SK-N-SH treated with all-trans-retinoic acid at 6 μM for 48 hours (cell line): ENCODE measurements at regions not wholly inside any gene's neighbourhood (a gene's known extent, or its start where the extent isn't known, plus 50 kb on each side); places are given as distances from the start of the nearest gene placed in this dataset.

Experiments used
- ATAC-seq: fragments of 200-7000 bp; cut with Tn5 transposase; 3 replicates; pipeline ENCODE4 v1.9.1; 2020; ENCODE audit warnings: mild to moderate bottlenecking, moderate library complexity
- ARNTL ChIP-seq: fragments of 450-650 bp; formaldehyde crosslinking; IDR thresholded peaks from 2 replicates; pipeline ENCODE4 v1.5.0; 2020; ENCODE audit warnings: low read depth, mild to moderate bottlenecking, moderate library complexity, borderline replicate concordance
- BACH2 ChIP-seq: fragments of 250-450 bp; sonication (Bioruptor Pico); IDR thresholded peaks from 2 replicates; pipeline ENCODE4 v1.9.0; 2021; ENCODE audit warnings: mild to moderate bottlenecking, borderline replicate concordance
- CSDC2 ChIP-seq: fragments of 250-450 bp; sonication (Bioruptor Pico); IDR thresholded peaks from 2 replicates; pipeline ENCODE4 v1.5.0; 2020; ENCODE audit warnings: mild to moderate bottlenecking, moderate library complexity
- ESRRG ChIP-seq: fragments of 250-450 bp; sonication (Bioruptor Pico); IDR thresholded peaks from 2 replicates; pipeline ENCODE4 v1.6.1; 2021; ENCODE audit warnings: mild to moderate bottlenecking
- GLIS3 ChIP-seq: fragments of 250-450 bp; sonication (Bioruptor Pico); IDR thresholded peaks from 2 replicates; pipeline ENCODE4 v1.5.0; 2020; ENCODE audit warnings: mild to moderate bottlenecking, moderate library complexity
- ISL1 ChIP-seq: fragments of 250-450 bp; sonication (Bioruptor Pico); IDR thresholded peaks from 2 replicates; pipeline ENCODE4 v2.1.2; 2022; ENCODE audit warnings: mild to moderate bottlenecking, moderate library complexity
- OSR1 ChIP-seq: fragments of 250-450 bp; sonication (Bioruptor Pico); IDR thresholded peaks from 2 replicates; pipeline ENCODE4 v1.8.0; 2022; ENCODE audit warnings: moderate library complexity, mild to moderate bottlenecking, inconsistent platforms
- PPARA ChIP-seq: fragments of 250-450 bp; sonication (Bioruptor Pico); IDR thresholded peaks from 2 replicates; pipeline ENCODE4 v1.5.0; 2020; ENCODE audit warnings: mild to moderate bottlenecking, borderline replicate concordance
- RARB ChIP-seq: fragments of 250-450 bp; sonication (Bioruptor Pico); IDR thresholded peaks from 2 replicates; pipeline ENCODE4 v1.8.0; 2021; ENCODE audit warnings: mild to moderate bottlenecking, moderate library complexity
- TCF4 ChIP-seq: fragments of 250-450 bp; sonication (Bioruptor Pico); IDR thresholded peaks from 2 replicates; pipeline ENCODE4 v1.8.0; 2021; ENCODE audit warnings: mild to moderate bottlenecking, moderate library complexity, borderline replicate concordance
- TOX ChIP-seq: fragments of 250-450 bp; sonication (Bioruptor Pico); IDR thresholded peaks from 2 replicates; pipeline ENCODE4 v1.8.0; 2021; ENCODE audit warnings: mild to moderate bottlenecking, moderate library complexity, borderline replicate concordance
- ZC3H10 ChIP-seq: fragments of 250-450 bp; sonication (Bioruptor Pico); IDR thresholded peaks from 2 replicates; pipeline ENCODE4 v1.5.1; 2021; ENCODE audit warnings: mild to moderate bottlenecking, moderate library complexity
- ZFP30 ChIP-seq: fragments of 450-650 bp; formaldehyde crosslinking; IDR thresholded peaks from 2 replicates; pipeline ENCODE4 v1.5.0; 2022; ENCODE audit warnings: mild to moderate bottlenecking, moderate library complexity
- ZNF565 ChIP-seq: fragments of 450-650 bp; formaldehyde crosslinking; conservative IDR thresholded peaks from 2 replicates; pipeline ENCODE4 v1.5.0; 2020; ENCODE audit warnings: low read depth, mild to moderate bottlenecking, moderate library complexity
- ZNF70 ChIP-seq: fragments of 450-650 bp; formaldehyde crosslinking; IDR thresholded peaks from 2 replicates; pipeline ENCODE4 v1.5.0; 2020; ENCODE audit warnings: mild to moderate bottlenecking, moderate library complexity
- ZNF8 ChIP-seq: fragments of 450-650 bp; formaldehyde crosslinking; IDR thresholded peaks from 2 replicates; pipeline ENCODE4 v1.5.0; 2020; ENCODE audit warnings: mild to moderate bottlenecking, moderate library complexity
- TF ChIP-seq, protein P1 (sequence below): fragments of 250-450 bp; sonication (Bioruptor Pico); IDR thresholded peaks from 2 replicates; pipeline ENCODE4 v1.8.0; 2020; ENCODE audit warnings: mild to moderate bottlenecking, moderate library complexity, borderline replicate concordance
- TF ChIP-seq, protein P2 (sequence below): fragments of 250-450 bp; sonication (Bioruptor Pico); IDR thresholded peaks from 2 replicates; pipeline ENCODE4 v1.5.0; 2020; ENCODE audit warnings: mild to moderate bottlenecking, moderate library complexity
- TF ChIP-seq, protein P3 (sequence below): fragments of 250-450 bp; sonication (Bioruptor Pico); IDR thresholded peaks from 2 replicates; pipeline ENCODE4 v1.5.1; 2021; ENCODE audit warnings: mild to moderate bottlenecking, moderate library complexity
- TF ChIP-seq, protein P4 (sequence below): fragments of 250-450 bp; sonication (Bioruptor Pico); IDR thresholded peaks from 2 replicates; pipeline ENCODE4 v1.5.1; 2020; ENCODE audit warnings: low read depth, mild to moderate bottlenecking, moderate library complexity
- TF ChIP-seq, protein P5 (sequence below): fragments of 250-450 bp; sonication (Bioruptor Pico); IDR thresholded peaks from 2 replicates; pipeline ENCODE4 v1.8.0; 2021; ENCODE audit warnings: low read depth, mild to moderate bottlenecking, moderate library complexity, borderline replicate concordance

DNA sequence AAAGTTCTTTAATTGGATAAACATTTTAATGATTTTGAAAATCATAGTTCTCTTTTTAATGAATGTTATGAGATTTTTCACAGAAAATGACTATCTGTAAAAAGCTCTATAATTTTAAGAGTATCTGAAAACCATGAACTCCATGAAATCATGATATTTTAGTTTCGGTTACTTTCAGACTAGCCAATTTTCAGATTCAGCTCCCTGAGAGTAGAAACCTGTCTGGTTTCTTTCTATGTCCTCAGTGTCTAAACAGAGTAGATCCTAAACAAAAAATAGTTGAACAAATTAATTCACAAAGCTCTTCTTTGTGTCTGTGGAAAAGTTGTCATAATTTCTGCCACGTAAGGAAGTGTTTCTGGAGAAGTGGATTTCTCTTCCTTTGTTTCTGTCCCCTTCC is 1247.7 kb downstream of the NSUN3 start:
- ATAC-seq = no peak
- TF ChIP-seq ARNTL (CRISPR knock-in tag) = no peak
- TF ChIP-seq GLIS3 = no peak
- TF ChIP-seq ISL1 (CRISPR knock-in tag) = no peak
- TF ChIP-seq PPARA (CRISPR knock-in tag) = no peak
- no peak for TF ChIP-seq ZNF565 (CRISPR knock-in tag)
- no peak for TF ChIP-seq ZNF8 (CRISPR knock-in tag)
- TF ChIP-seq ZNF70 = no peak
- no peak for TF ChIP-seq RARB
- TF ChIP-seq, all 23 proteins: peak for 0

DNA sequence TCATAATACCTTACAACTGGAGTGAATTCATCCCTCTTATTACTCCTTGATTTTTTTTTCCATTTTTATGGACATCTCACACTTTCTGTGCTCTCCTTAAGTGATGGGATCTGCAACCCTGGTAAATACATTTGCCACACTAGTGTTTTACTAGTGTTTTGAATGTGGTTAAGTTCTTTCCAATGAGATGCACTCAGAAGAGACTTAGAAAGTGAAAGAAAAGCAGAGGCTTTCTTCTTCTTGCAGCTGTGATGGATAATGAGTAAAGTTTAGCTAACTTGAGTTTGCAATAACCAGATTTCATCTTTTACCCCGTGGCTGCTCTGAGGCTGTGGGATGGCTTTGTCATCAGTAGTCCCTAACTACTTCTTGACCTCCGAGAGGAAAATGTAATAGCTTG is 1248.4 kb downstream of the NSUN3 start:
- ATAC-seq = no peak
- no peak for TF ChIP-seq ZNF70
- TF ChIP-seq RARB = no peak
- no peak for TF ChIP-seq OSR1 (CRISPR knock-in tag)
- no peak for TF ChIP-seq PPARA (CRISPR knock-in tag)
- no peak for TF ChIP-seq ZFP30 (CRISPR knock-in tag)
- no peak for TF ChIP-seq TCF4 (CRISPR knock-in tag)
- no peak for TF ChIP-seq BACH2 (CRISPR knock-in tag)
- no peak for TF ChIP-seq ZNF565 (CRISPR knock-in tag)
- no peak for TF ChIP-seq ZNF8 (CRISPR knock-in tag)
- TF ChIP-seq, protein P1, sequence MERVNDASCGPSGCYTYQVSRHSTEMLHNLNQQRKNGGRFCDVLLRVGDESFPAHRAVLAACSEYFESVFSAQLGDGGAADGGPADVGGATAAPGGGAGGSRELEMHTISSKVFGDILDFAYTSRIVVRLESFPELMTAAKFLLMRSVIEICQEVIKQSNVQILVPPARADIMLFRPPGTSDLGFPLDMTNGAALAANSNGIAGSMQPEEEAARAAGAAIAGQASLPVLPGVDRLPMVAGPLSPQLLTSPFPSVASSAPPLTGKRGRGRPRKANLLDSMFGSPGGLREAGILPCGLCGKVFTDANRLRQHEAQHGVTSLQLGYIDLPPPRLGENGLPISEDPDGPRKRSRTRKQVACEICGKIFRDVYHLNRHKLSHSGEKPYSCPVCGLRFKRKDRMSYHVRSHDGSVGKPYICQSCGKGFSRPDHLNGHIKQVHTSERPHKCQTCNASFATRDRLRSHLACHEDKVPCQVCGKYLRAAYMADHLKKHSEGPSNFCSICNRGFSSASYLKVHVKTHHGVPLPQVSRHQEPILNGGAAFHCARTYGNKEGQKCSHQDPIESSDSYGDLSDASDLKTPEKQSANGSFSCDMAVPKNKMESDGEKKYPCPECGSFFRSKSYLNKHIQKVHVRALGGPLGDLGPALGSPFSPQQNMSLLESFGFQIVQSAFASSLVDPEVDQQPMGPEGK (CRISPR knock-in tag) = no peak
- no peak for TF ChIP-seq ZC3H10 (CRISPR knock-in tag)
- no peak for TF ChIP-seq ESRRG (CRISPR knock-in tag)
- TF ChIP-seq, protein P2, sequence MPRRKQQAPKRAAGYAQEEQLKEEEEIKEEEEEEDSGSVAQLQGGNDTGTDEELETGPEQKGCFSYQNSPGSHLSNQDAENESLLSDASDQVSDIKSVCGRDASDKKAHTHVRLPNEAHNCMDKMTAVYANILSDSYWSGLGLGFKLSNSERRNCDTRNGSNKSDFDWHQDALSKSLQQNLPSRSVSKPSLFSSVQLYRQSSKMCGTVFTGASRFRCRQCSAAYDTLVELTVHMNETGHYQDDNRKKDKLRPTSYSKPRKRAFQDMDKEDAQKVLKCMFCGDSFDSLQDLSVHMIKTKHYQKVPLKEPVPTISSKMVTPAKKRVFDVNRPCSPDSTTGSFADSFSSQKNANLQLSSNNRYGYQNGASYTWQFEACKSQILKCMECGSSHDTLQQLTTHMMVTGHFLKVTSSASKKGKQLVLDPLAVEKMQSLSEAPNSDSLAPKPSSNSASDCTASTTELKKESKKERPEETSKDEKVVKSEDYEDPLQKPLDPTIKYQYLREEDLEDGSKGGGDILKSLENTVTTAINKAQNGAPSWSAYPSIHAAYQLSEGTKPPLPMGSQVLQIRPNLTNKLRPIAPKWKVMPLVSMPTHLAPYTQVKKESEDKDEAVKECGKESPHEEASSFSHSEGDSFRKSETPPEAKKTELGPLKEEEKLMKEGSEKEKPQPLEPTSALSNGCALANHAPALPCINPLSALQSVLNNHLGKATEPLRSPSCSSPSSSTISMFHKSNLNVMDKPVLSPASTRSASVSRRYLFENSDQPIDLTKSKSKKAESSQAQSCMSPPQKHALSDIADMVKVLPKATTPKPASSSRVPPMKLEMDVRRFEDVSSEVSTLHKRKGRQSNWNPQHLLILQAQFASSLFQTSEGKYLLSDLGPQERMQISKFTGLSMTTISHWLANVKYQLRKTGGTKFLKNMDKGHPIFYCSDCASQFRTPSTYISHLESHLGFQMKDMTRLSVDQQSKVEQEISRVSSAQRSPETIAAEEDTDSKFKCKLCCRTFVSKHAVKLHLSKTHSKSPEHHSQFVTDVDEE (CRISPR knock-in tag) = no peak
- no peak for TF ChIP-seq TOX (CRISPR knock-in tag)
- TF ChIP-seq, protein P3, sequence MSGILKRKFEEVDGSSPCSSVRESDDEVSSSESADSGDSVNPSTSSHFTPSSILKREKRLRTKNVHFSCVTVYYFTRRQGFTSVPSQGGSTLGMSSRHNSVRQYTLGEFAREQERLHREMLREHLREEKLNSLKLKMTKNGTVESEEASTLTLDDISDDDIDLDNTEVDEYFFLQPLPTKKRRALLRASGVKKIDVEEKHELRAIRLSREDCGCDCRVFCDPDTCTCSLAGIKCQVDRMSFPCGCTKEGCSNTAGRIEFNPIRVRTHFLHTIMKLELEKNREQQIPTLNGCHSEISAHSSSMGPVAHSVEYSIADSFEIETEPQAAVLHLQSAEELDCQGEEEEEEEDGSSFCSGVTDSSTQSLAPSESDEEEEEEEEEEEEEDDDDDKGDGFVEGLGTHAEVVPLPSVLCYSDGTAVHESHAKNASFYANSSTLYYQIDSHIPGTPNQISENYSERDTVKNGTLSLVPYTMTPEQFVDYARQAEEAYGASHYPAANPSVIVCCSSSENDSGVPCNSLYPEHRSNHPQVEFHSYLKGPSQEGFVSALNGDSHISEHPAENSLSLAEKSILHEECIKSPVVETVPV (CRISPR knock-in tag) = no peak
- TF ChIP-seq, protein P4, sequence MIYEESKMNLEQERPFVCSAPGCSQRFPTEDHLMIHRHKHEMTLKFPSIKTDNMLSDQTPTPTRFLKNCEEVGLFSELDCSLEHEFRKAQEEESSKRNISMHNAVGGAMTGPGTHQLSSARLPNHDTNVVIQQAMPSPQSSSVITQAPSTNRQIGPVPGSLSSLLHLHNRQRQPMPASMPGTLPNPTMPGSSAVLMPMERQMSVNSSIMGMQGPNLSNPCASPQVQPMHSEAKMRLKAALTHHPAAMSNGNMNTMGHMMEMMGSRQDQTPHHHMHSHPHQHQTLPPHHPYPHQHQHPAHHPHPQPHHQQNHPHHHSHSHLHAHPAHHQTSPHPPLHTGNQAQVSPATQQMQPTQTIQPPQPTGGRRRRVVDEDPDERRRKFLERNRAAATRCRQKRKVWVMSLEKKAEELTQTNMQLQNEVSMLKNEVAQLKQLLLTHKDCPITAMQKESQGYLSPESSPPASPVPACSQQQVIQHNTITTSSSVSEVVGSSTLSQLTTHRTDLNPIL (CRISPR knock-in tag) = no peak
- TF ChIP-seq CSDC2 = no peak
- TF ChIP-seq, all 23 proteins: peak for 0

DNA sequence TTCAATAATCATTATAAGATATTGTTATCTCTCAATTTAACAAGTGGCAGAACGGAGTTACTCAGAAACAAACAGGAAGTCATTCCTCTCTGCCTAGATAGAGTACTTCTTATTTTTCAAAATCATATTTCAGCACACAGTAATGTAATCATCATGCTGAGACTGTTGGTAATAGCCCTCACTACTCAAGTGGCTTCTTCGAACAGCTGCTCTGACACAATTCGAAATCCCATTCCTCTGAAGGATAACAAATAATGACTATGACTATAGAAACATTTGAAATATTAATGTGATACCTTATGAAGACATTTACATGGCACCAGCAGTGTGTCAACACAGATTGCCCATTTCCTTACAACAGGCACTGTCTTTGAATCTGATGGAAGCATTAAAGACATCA is 1249.8 kb downstream of the NSUN3 start:
- TF ChIP-seq GLIS3 (no peak), OSR1 (CRISPR knock-in tag) (no peak), ZNF8 (CRISPR knock-in tag) (no peak)
- TF ChIP-seq, protein P5, sequence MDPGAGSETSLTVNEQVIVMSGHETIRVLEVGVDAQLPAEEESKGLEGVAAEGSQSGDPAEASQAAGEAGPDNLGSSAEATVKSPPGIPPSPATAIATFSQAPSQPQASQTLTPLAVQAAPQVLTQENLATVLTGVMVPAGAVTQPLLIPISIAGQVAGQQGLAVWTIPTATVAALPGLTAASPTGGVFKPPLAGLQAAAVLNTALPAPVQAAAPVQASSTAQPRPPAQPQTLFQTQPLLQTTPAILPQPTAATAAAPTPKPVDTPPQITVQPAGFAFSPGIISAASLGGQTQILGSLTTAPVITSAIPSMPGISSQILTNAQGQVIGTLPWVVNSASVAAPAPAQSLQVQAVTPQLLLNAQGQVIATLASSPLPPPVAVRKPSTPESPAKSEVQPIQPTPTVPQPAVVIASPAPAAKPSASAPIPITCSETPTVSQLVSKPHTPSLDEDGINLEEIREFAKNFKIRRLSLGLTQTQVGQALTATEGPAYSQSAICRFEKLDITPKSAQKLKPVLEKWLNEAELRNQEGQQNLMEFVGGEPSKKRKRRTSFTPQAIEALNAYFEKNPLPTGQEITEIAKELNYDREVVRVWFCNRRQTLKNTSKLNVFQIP (CRISPR knock-in tag) = no peak
- TF ChIP-seq, all 23 proteins: peak for 0
- no peak for ATAC-seq
